Sciatic nerve (tissue), 2 donors: ENCODE measurements at regions not wholly inside any gene's neighbourhood (a gene's known extent, or its start where the extent isn't known, plus 50 kb on each side); places are given as distances from the start of the nearest gene placed in this dataset.

Experiments
- ATAC-seq: fragments of 200-7000 bp; cut with Tn5 transposase; one replicate; pipeline ENCODE4 v1.9.1; 2020; ENCODE audit warnings: mild to moderate bottlenecking, moderate library complexity
- DNase-seq: peaks from one replicate; pipeline ENCODE4 v3.0.0-alpha.2; 2020; ENCODE audit warnings: low spot score
- intact Hi-C: fragments of 100-400 bp; cut with DNase I; formaldehyde crosslinking; loops from one replicate; pipeline ENCODE4 v1.14.2; 2022
- donor health status: DM: no; HTN: no; CAD: no.
- donor health status: DM: no; HTN: no; CAD: no.

DNA sequence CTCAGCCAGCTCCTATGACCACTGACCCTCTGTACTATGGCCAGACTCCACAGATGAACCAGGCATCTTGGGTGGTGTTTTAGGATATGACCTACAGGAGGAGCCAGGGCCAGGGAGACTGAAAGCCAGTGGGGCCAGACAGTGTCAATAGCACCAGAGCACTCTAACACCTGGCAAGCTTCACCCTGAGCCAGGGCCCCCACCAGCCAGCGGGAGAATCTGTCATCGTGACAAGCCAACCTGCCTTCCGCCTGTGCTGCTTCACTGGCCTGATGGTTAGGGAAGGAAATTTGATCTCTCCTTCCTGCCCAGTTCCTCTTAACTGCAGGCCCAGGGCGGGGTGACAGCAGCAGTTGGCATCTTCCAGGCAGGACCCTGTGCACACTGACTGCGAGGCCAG lies 222.4 kb downstream of the UQCRFS1 start:
- DNase-seq (no peak), ATAC-seq (no peak)
- intact Hi-C loops = no loop called here

- DNase-seq (no peak), ATAC-seq (no peak)
- intact Hi-C loops = no loop called here
These were observed 223.2 kb downstream of the UQCRFS1 start for GRCh38 chr19:28989739-28990138.

GRCh38 chr19:28988066-28988465 lies 224.9 kb downstream of the UQCRFS1 start:
- intact Hi-C loops = no loop called here
- ATAC-seq (no peak), DNase-seq (no peak)

DNA sequence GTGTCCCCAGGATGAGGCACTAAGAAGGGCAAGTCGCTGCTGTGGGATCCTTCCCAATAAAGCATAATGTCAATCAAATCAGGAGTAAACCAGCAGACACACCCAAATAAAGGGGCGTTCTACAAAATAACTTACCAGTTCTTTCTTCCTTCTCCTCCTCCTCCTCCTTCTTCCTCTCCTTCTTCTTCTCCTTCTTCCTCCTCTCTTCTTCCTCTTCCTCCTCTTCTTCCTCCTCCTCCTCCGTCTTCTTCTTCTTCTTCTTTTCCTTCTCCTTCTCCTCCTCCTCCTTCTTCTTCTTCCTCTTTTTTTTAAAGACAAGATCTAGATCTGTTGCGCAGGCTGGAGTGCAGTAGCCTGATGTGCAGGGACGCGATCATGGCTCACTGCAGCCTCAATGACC lies 225.8 kb downstream of the UQCRFS1 start:
- ATAC-seq = no peak
- intact Hi-C loops = no loop called here
- no peak for DNase-seq

GRCh38 chr19:28985201-28985600 lies 227.8 kb downstream of the UQCRFS1 start:
- DNase-seq = no peak
- no peak for ATAC-seq
- intact Hi-C loops = no loop called here

GRCh38 chr19:28984315-28984714 lies 228.6 kb downstream of the UQCRFS1 start:
- ATAC-seq (no peak), DNase-seq (no peak)
- intact Hi-C loops = no loop called here

- intact Hi-C loops = no loop called here
- DNase-seq = no peak
- no peak for ATAC-seq
These were observed 229.5 kb downstream of the UQCRFS1 start for GRCh38 chr19:28983430-28983829.

DNA sequence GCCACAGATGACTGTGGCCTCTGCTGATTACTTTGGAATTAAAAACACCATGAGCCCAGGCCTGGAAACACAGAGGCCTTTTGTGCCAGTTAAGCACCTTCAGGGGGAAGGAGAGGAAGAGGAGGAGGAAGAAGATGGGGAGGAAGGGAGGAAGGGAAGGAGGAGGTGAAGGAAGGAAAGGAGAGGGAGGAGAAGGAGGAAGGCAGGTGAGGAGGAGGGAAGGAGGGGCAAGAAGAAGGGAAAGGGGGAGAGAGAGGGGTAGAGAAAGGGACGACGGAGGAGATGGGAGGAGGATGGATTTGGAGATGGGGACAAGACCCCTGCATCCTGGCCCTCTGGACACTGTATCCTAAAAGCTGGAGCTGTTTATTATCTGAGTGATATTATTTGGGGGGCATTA lies 231.0 kb downstream of the UQCRFS1 start:
- ATAC-seq = no peak
- intact Hi-C loops = no loop called here
- DNase-seq = no peak

DNA sequence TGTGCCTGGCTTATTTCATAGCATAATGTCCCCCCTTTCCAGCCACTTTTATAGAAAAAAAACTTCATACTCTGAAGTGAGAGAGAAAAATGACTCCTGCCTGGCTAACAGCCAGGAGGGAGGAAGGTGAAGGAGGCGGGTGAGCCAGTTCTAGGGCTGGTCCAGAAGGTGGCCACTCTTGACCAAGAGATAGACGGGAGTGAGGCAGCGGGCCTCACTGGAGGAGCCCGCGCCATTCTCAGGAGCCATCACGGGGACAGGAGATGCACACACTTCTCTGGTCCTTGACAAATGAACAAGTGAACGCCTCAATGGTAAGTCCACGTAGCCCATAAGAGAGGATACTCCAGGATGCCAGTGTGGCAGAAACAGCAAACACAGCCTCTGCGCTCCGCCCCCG lies 231.4 kb downstream of the UQCRFS1 start:
- intact Hi-C loops = no loop called here
- ATAC-seq = no peak
- no peak for DNase-seq

GRCh38 chr19:28980236-28980868 lies 232.6 kb downstream of the UQCRFS1 start:
- intact Hi-C loops = no loop called here
- ATAC-seq = no peak

DNA sequence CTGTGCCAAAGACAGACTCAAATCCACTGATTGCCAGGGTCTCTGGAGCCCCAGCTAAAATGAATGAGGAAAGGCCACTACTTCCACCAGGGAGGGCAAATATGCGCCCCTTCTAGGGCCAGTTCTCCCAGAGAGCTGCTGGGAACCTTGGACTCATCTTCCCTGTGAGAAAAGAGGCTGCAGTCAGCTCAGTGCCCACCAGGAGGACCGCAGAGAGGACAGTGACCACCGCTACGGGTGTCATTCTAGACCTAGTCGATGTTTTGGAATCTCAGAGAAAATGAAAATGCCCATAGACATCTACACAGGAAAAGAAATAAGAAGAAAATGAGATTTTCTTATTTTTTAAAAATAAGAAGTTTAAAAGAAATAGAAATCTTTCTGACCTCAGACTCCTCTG lies 235.1 kb downstream of the UQCRFS1 start:
- ATAC-seq = no peak
- intact Hi-C loops = no loop called here
- no peak for DNase-seq

More at GRCh38 chr19:28980236-28980868, 232.6 kb downstream of the UQCRFS1 start:
- DNase-seq = no peak

GRCh38 chr19:28972058-28972852 lies 240.7 kb downstream of the UQCRFS1 start:
- no peak for DNase-seq
- no peak for ATAC-seq
- intact Hi-C loops = no loop called here

GRCh38 chr19:28971513-28971912 lies 241.4 kb downstream of the UQCRFS1 start:
- intact Hi-C loops = no loop called here
- ATAC-seq (no peak), DNase-seq (no peak)

DNA sequence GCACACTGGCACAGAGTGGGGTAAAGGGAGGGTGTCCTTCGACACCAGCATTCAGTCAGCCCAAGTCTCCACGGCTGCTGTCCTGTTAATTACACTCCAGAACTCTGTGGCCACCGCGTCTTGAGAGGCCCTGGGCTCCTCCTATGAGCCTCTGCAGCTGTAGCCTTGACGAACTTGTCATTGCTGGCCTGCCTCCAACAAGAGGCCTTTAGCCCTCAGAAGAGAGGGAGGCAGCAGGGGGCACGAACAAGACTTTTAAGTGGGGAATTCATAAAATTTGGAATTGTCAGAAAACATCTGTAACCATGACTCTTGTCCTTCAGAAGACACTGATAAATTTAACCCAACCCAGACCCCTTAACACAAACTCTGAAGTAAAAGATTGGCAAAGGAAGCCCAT lies 241.9 kb downstream of the UQCRFS1 start:
- no peak for DNase-seq
- ATAC-seq = no peak
- intact Hi-C loops = no loop called here

DNA sequence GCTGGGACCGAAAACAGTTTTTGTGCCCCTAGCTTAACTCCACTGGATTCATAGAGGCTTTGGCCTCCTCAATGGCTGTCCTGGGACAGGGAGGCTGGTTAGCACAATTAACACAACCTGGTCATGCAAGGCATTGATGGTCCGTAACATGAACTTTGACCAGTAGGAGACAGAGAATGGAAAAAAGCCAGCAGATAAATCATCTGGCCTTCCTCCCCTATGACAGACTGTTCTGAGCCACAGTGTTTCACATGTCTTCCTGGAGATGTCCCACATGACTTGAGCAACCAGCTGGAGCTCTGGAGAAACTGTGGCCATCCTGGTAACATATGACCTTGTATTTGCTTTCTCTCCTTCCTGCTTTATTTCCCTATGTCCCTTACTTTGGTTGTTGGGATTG lies 244.2 kb downstream of the UQCRFS1 start:
- DNase-seq (no peak), ATAC-seq (no peak)
- intact Hi-C loops = no loop called here

- ATAC-seq = no peak
- DNase-seq = no peak
- intact Hi-C loops = no loop called here
These were observed 246.1 kb downstream of the UQCRFS1 start for GRCh38 chr19:28966737-28967399.

DNA sequence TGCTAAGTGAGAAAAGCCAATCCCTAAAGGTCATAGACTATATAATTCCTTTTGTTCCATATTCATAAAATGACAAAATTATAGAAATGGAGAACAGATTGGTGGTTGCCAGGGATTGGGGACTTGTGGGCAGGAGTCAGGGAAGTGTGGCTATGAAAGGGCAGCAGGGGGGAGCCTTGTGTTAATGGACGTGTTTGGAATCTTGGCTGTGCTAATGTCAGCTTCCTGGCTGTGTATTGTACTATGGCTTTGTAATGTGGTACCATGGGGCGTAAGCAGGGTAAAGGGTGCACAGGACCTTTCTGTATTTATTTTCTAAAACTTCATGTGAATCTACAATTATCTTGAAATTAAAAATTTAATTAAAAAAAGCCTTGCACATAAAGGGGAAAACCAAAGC lies 248.5 kb downstream of the UQCRFS1 start:
- DNase-seq (no peak), ATAC-seq (no peak)
- intact Hi-C loops = no loop called here

DNA sequence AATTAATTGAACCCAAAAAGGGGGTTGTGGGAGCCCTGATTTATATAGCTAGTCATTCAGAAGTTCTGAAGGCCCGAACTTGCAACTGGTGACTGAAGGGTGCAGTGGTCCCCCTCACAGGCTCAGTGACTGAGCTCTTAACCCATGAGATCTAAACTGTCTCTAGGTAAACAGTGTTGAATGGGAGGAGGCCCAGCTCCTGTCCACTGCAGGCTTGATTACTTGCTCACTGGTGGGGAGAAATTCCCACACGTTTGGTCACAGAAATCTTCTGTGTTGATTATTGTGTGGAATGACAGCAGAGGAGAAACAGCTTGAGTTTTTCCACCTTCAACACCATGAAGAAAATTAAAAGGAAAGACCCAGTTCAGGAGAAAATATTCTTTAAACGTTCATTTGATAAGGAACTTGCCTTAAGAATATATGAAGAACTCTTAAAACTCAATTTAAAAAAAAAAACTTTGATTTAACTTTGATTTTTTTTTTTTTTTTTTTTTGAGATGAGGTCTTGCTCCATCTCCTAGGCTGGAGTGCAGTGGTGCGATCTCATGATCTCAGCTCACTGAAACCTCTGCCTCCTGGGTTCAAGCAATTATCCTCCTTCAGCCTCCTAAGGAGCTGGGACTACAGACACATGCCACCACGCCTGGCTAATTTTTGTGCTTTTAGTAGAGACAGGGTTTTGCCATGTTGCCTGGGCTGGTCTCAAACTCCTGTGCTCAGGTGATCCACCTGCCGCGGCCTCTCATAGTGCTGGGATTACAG lies 249.3 kb downstream of the UQCRFS1 start:
- no peak for DNase-seq
- no peak for ATAC-seq
- intact Hi-C loops = no loop called here

GRCh38 chr19:28961772-28962500 lies 251.0 kb downstream of the UQCRFS1 start:
- DNase-seq (no peak), ATAC-seq (no peak)
- intact Hi-C loops = no loop called here
